ENCODE measurements at regions not wholly inside any gene's neighbourhood (a gene's known extent, or its start where the extent isn't known, plus 50 kb on each side); places are given as distances from the start of the nearest gene placed in this dataset.

DNA sequence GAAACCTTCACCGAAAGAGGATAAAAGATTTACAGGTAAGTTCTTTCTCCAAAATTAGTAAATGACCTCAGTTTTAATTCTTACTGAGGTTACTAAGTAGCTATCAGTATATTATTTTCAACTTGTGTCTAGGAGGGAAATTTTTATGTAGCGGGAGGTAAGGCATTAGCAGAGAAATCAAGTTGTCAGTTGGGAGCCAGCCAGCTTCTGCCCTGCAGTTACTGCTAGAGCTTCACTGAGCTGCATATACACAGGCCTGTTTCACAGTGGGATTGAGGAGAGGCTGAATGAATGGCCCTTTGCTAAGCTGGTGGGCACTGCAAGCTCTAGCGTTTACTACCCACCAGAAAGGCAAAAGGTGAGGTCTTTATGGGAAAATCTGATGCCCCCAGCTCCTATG is 105.7 kb downstream of the ACAA2 start:
- Histone ChIP-seq H4K20me1 (ENCODE audit: insufficient read depth) (no peaks in the 10 kb centered on the region), H3K27me3 (ENCODE audit: insufficient read depth, low read length) (no peaks in the 10 kb centered on the region), H3K9me2 (ENCODE audit: insufficient read depth) (no peaks in the 10 kb centered on the region), H3K4me1 (ENCODE audit: control insufficient read depth in 1 of 2, insufficient read depth in 2 of 2, low read length in 2 of 2) (no peaks in the 10 kb centered on the region), H3K79me2 (ENCODE audit: insufficient read depth, low read length) (no peaks in the 10 kb centered on the region), H3K9me3 (ENCODE audit: control insufficient read depth in 1 of 2, insufficient read depth in 1 of 2, low read depth in 1 of 2, low read length in 2 of 2) (no peaks in the 10 kb centered on the region), H2AFZ (ENCODE audit: low read depth, low read length, poor library complexity, severe bottlenecking) (no peak overlapping the region), H3K27ac (ENCODE audit: low read depth, low read length) (no peak overlapping the region), H3K4me3 (replicated peaks in 1 of 2; ENCODE audit: low read depth in 1 of 2, low read length in 2 of 2) (no peak overlapping the region), H3K36me3 (ENCODE audit: control insufficient read depth in 1 of 2, insufficient read depth in 2 of 2, low read length in 2 of 2) (no peaks in the 10 kb centered on the region), H3K4me2 (ENCODE audit: low read length) (no peak overlapping the region), H3K9ac (ENCODE audit: low read length) (no peak overlapping the region)
- no TSS peak for BruUV-seq (replicated peaks)
- ChIA-PET RAD21 (ENCODE audit: low non-redundant PET in 1 of 2, low total read pairs in 2 of 2, uncharacterized antibody in 2 of 2, unreplicated experiment in 2 of 2) (no interaction called here), POLR2A (interaction anchor here (1.1 kb wide), 1 partner anchor 18 kb away, joined by 4 read pairs; no protein-coding TSS in a partner anchor), CTCF (no interaction called here)
- no peak for TF ChIP-seq POLR2AphosphoS5 (IDR thresholded peaks at IDR 0.05; ENCODE audit: low read depth, low read length)
- no peak for TF ChIP-seq ZFX (IDR thresholded peaks at IDR 0.05)
- TF ChIP-seq, protein P1, sequence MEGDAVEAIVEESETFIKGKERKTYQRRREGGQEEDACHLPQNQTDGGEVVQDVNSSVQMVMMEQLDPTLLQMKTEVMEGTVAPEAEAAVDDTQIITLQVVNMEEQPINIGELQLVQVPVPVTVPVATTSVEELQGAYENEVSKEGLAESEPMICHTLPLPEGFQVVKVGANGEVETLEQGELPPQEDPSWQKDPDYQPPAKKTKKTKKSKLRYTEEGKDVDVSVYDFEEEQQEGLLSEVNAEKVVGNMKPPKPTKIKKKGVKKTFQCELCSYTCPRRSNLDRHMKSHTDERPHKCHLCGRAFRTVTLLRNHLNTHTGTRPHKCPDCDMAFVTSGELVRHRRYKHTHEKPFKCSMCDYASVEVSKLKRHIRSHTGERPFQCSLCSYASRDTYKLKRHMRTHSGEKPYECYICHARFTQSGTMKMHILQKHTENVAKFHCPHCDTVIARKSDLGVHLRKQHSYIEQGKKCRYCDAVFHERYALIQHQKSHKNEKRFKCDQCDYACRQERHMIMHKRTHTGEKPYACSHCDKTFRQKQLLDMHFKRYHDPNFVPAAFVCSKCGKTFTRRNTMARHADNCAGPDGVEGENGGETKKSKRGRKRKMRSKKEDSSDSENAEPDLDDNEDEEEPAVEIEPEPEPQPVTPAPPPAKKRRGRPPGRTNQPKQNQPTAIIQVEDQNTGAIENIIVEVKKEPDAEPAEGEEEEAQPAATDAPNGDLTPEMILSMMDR (IDR thresholded peaks at IDR 0.05 in 2 of 3, conservative IDR thresholded peaks at IDR 0.05 in 1 of 3; ENCODE audit: borderline replicate concordance in 1 of 3, insufficient read depth in 1 of 3, low read depth in 2 of 3, low read length in 2 of 3) = no peak
- TF ChIP-seq EZH2 (IDR thresholded peaks at IDR 0.05) = no peak
- TF ChIP-seq, protein P2, sequence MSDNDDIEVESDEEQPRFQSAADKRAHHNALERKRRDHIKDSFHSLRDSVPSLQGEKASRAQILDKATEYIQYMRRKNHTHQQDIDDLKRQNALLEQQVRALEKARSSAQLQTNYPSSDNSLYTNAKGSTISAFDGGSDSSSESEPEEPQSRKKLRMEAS (IDR thresholded peaks at IDR 0.05) = no peak
- no peak for TF ChIP-seq CBX3 (IDR thresholded peaks at IDR 0.05; ENCODE audit: low read depth)
- intact Hi-C loops (cut with micrococcal nuclease) = no loop called here
- no peak for DNase-seq (ENCODE audit: low read depth, low spot score)
- no peak for ATAC-seq

DNA sequence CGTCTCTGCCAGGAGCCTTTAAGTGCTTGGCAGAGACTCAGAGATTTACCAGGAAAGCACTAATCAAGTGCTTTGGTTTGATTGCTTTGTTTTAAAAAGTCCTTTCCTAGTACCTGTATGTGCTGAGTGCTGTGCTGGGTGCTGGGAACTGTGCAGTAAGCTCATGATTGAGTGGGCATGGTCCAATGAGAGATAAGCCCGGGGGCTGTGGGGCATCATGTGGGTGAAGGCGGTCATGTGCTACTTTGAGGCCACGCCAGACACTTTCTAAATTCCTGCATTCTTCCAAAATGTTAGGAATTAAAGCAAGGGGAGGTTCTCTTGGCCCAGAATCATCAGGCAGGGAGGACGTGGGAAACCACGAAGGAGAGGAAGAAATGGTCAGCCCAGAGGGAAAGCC is 109.0 kb downstream of the ACAA2 start:
- POLR2A ChIA-PET = no interaction called here
- no peak for ATAC-seq
- no peak for TF ChIP-seq ATF3 (IDR thresholded peaks at IDR 0.05)
- no peak for TF ChIP-seq REST (IDR thresholded peaks at IDR 0.05; ENCODE audit: low read depth)
- no peak for TF ChIP-seq EGR1 (IDR thresholded peaks at IDR 0.05; ENCODE audit: low read depth)
- no peak for TF ChIP-seq TCF7L2 (IDR thresholded peaks at IDR 0.05; ENCODE audit: borderline replicate concordance, extremely low read depth, insufficient read depth, insufficient read length)
- TF ChIP-seq, protein P3, sequence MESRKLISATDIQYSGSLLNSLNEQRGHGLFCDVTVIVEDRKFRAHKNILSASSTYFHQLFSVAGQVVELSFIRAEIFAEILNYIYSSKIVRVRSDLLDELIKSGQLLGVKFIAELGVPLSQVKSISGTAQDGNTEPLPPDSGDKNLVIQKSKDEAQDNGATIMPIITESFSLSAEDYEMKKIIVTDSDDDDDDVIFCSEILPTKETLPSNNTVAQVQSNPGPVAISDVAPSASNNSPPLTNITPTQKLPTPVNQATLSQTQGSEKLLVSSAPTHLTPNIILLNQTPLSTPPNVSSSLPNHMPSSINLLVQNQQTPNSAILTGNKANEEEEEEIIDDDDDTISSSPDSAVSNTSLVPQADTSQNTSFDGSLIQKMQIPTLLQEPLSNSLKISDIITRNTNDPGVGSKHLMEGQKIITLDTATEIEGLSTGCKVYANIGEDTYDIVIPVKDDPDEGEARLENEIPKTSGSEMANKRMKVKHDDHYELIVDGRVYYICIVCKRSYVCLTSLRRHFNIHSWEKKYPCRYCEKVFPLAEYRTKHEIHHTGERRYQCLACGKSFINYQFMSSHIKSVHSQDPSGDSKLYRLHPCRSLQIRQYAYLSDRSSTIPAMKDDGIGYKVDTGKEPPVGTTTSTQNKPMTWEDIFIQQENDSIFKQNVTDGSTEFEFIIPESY (IDR thresholded peaks at IDR 0.05; ENCODE audit: extremely low read depth, insufficient replicate concordance, low read length) = no peak
- TF ChIP-seq SRF (IDR thresholded peaks at IDR 0.05; ENCODE audit: low read depth) = no peak
- no peak for TF ChIP-seq YY1 (IDR thresholded peaks at IDR 0.05; ENCODE audit: extremely low read depth, insufficient replicate concordance, low read depth, low read length)

More for the DNA sequence above, 109.0 kb downstream of the ACAA2 start:
- Histone ChIP-seq H3K9me2 (ENCODE audit: insufficient read depth) (no peaks in the 10 kb centered on the region), H3K36me3 (ENCODE audit: control insufficient read depth in 1 of 2, insufficient read depth in 2 of 2, low read length in 2 of 2) (no peaks in the 10 kb centered on the region), H4K20me1 (ENCODE audit: insufficient read depth) (no peaks in the 10 kb centered on the region), H3K9ac (ENCODE audit: low read length) (no peak overlapping the region), H3K4me1 (ENCODE audit: control insufficient read depth in 1 of 2, insufficient read depth in 2 of 2, low read length in 2 of 2) (no peaks in the 10 kb centered on the region), H2AFZ (ENCODE audit: low read depth, low read length, poor library complexity, severe bottlenecking) (no peak overlapping the region), H3K4me3 (replicated peaks in 1 of 2; ENCODE audit: low read depth in 1 of 2, low read length in 2 of 2) (no peak overlapping the region), H3K4me2 (ENCODE audit: low read length) (no peak overlapping the region), H3K79me2 (ENCODE audit: insufficient read depth, low read length) (no peaks in the 10 kb centered on the region), H3K27ac (ENCODE audit: low read depth, low read length) (no peak overlapping the region), H3K9me3 (ENCODE audit: control insufficient read depth in 1 of 2, insufficient read depth in 1 of 2, low read depth in 1 of 2, low read length in 2 of 2) (no peaks in the 10 kb centered on the region), H3K27me3 (ENCODE audit: insufficient read depth, low read length) (no peaks in the 10 kb centered on the region)
- RAD21 ChIA-PET (ENCODE audit: low non-redundant PET in 1 of 2, low total read pairs in 2 of 2, uncharacterized antibody in 2 of 2, unreplicated experiment in 2 of 2) = no interaction called here
- intact Hi-C loops (cut with micrococcal nuclease) = no loop called here
- CTCF ChIA-PET = no interaction called here
- DNase-seq (ENCODE audit: low read depth, low spot score) = no peak
- no TSS peak for BruUV-seq (replicated peaks)
